Adrenal gland (tissue), 9 donors: ENCODE measurements at regions not wholly inside any gene's neighbourhood (a gene's known extent, or its start where the extent isn't known, plus 50 kb on each side); places are given as distances from the start of the nearest gene placed in this dataset.

Experiments used
- DNase-seq, 7 donors: peaks; one replicate each; pipeline ENCODE4 v3.0.0-alpha.2; 2019 to 2020
- H3K27ac ChIP-seq, 5 donors: fragments of 200-600 bp; sonication (generic) in 4 of 5; 1 replicate in 3 of 5; 2 replicates in 2 of 5; pipeline versions ENCODE4 v1.5.1 to v1.8.0; 2016 to 2020; ENCODE audit warnings: mild to moderate bottlenecking in 1 of 5
- H3K27me3 ChIP-seq: fragments of 200-600 bp; 2 replicates; pipeline ENCODE4 v1.8.0; 2021
- H3K36me3 ChIP-seq, 2 donors: fragments of 200-600 bp; replicated peaks in 1 of 2; 1 replicate in 1 of 2; 2 replicates in 1 of 2; pipeline versions ENCODE4 v1.5.1 to v1.8.0; 2018 to 2022
- H3K4me1 ChIP-seq, 2 donors: fragments of 200-600 bp; replicated peaks in 1 of 2; 1 replicate in 1 of 2; 2 replicates in 1 of 2; pipeline versions ENCODE4 v1.5.1 to v1.8.0; 2018 to 2021
- H3K4me3 ChIP-seq, 4 donors: fragments of 200-600 bp; sonication (generic) in 3 of 4; one replicate each; pipeline ENCODE4 v1.5.1; 2016 to 2018
- H3K9me3 ChIP-seq, 3 donors: fragments of 200-600 bp; sonication (generic) in 1 of 3; replicated peaks in 1 of 3; 1 replicate in 2 of 3; 2 replicates in 1 of 3; pipeline versions ENCODE4 v1.5.1 to v1.8.0; 2016 to 2021
- POLR2A ChIP-seq, 2 donors: fragments of 450-650 bp; IDR thresholded peaks; one replicate each; pipeline ENCODE4 v1.6.1; 2017; ENCODE audit warnings: antibody characterized with exemption in 2 of 2, mild to moderate bottlenecking in 2 of 2, moderate library complexity in 1 of 2
- WGBS, 4 donors: extraction: QIAGEN DNeasy Blood & Tissue Kit in 2 of 4; methylation state at CpG; one replicate each; pipeline versions ENCODE4 v1.1.5 to v1.1.7; 2013 to 2017; 5-methylcytosine and 5-hydroxymethylcytosine counted together
- intact Hi-C, 2 donors: fragments of 100-400 bp; cut with DNase I; formaldehyde crosslinking; loops; one replicate each; pipeline versions ENCODE4 v1.14.1 to v1.15.0; 2022 to 2023
- TF ChIP-seq, protein P1 (sequence below), 6 experiments: fragments of 450-650 bp in 4 of 6; fragments of 200-600 bp in 2 of 6; sonication (generic) in 1 of 6; IDR thresholded peaks; 1 replicate in 5 of 6; 2 replicates in 1 of 6; pipeline versions ENCODE4 v1.5.1 to v1.8.0; 2016 to 2021; ENCODE audit warnings: antibody characterized with exemption in 6 of 6, mild to moderate bottlenecking in 2 of 6, moderate library complexity in 1 of 6
- donor health status: healthy with polysubstance abuse.
- donor health status: Bipolar disorder and iron deficiency.
- donor health status: DM: yes; HTN: yes; CAD: no.
- donor health status: DM: no; HTN: no; CAD: no.
- donor health status: DM: no; HTN: no; CAD: no.

DNA sequence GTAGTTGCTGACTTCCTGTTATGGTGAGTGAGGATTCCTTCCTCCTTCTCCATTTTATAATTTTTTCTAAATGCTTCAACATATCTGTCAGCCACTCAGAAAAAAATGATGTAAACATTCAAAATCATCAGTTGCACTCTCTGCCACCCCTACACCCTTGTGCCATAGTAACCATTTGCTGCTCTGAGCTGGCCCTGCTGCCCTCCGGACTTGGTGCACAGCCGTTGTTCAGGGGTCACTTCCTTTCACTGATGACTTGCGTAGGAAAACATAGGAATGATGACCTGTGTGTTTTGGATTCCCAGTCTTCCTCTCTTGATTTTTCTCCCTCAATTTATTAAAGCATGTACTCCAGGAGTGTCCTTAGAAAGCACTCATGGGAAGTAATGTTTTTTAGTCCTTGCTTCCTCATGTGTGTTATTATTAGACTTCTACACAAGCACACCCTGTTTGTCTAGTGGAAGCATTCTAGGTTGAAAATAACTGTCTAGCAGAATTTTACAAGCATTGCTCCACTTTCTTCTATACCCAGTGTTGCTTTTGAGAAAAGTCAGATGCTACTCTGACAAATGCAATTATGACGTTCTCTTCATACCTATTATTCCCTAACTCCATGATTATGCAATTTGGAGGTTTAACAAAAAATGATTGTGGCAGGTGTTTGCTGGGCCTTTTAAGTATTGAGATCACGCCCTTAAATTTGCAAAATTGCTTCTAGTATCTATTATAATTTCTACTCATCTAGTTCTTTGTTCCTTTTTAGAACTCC lies 62.6 kb upstream of the MTPN start:
- TF ChIP-seq, protein P1, sequence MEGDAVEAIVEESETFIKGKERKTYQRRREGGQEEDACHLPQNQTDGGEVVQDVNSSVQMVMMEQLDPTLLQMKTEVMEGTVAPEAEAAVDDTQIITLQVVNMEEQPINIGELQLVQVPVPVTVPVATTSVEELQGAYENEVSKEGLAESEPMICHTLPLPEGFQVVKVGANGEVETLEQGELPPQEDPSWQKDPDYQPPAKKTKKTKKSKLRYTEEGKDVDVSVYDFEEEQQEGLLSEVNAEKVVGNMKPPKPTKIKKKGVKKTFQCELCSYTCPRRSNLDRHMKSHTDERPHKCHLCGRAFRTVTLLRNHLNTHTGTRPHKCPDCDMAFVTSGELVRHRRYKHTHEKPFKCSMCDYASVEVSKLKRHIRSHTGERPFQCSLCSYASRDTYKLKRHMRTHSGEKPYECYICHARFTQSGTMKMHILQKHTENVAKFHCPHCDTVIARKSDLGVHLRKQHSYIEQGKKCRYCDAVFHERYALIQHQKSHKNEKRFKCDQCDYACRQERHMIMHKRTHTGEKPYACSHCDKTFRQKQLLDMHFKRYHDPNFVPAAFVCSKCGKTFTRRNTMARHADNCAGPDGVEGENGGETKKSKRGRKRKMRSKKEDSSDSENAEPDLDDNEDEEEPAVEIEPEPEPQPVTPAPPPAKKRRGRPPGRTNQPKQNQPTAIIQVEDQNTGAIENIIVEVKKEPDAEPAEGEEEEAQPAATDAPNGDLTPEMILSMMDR (IDR thresholded peaks at IDR 0.05) = no peak
- TF ChIP-seq POLR2A (IDR thresholded peaks at IDR 0.05) = no peak
- Histone ChIP-seq H3K36me3 (no peaks in the 10 kb centered on the region), H3K27ac (peak overlapping the region in 1 of 5 donors; percentile 25), H3K9me3 (no peaks in the 10 kb centered on the region), H3K4me1 (no peaks in the 10 kb centered on the region), H3K27me3 (no peaks in the 10 kb centered on the region), H3K4me3 (no peak overlapping the region)
- peak in 1 of 7 donors; percentile 24 for DNase-seq
- 68 to 73% (median 72%) methylated on average over 5 of the region's 5 CpGs for WGBS, 4 donors
- intact Hi-C loops = no loop called here

DNA sequence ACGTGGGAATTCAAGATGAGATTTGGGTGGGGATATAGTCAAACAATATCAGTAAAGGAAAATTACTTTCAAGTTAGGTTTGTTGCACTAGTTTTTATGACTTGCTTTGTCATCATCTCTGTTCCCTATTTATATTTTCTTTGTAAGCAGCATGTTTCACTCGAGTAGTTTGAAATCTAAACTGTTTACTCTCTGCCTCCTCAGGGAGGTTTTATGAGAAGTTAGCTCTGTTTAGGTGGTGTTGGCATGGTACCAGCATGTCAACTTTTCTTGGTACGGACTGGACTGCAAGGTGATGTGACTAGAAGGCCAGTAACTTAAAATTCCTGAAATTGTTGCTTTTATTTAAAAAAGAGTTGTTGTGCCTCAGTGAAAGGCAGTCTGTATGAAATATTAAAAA lies 59.2 kb upstream of the MTPN start:
- Histone ChIP-seq H3K4me3 (no peak overlapping the region), H3K27ac (peak overlapping the region in 1 of 5 donors; percentile 4), H3K36me3 (no peaks in the 10 kb centered on the region), H3K4me1 (peaks cover 0 to 21% of the 10 kb centered on the region in 2 donors), H3K27me3 (no peaks in the 10 kb centered on the region), H3K9me3 (no peaks in the 10 kb centered on the region)
- TF ChIP-seq, protein P1 (IDR thresholded peaks at IDR 0.05) = no peak
- no peak for TF ChIP-seq POLR2A (IDR thresholded peaks at IDR 0.05)
- 68 to 79% (median 79%) methylated on average over 3 of the region's 3 CpGs for WGBS, 4 donors
- DNase-seq = no peak
- intact Hi-C loops = no loop called here

DNA sequence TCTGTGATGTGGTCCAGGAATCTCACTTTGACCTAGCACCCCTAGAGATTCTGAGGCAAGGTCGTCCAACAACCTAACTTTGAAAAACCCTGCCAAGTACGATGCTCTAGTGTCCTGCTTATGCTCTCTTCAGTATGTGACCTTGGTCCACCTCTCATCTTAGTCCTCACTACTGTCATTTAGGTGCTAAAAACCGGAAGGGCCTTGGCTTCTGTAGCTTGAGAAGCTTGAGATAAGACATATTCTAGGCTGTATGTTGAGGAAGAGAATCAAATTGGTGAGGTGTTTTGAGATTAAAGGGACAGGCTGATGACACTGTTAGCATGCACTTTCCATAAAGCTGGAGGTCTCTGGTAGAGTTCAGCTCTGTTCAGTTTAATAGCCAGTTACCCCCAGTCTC lies 57.0 kb upstream of the MTPN start:
- peak overlapping the region in 4 of 5 donors; percentile 17 to 81 (median 64) for H3K27ac ChIP-seq
- intact Hi-C loops = no loop called here
- peaks cover 0 to 21% of the 10 kb centered on the region in 2 donors for H3K4me1 ChIP-seq
- H3K4me3 ChIP-seq = no peak overlapping the region
- no peaks in the 10 kb centered on the region for H3K27me3 ChIP-seq
- 29 to 63% (median 37%) methylated on average over 3 of the region's 3 CpGs for WGBS, 4 donors
- no peaks in the 10 kb centered on the region for H3K9me3 ChIP-seq
- no peaks in the 10 kb centered on the region for H3K36me3 ChIP-seq
- DNase-seq = no peak
- no peak for TF ChIP-seq POLR2A (IDR thresholded peaks at IDR 0.05)
- TF ChIP-seq, protein P1 (IDR thresholded peaks at IDR 0.05) = no peak

DNA sequence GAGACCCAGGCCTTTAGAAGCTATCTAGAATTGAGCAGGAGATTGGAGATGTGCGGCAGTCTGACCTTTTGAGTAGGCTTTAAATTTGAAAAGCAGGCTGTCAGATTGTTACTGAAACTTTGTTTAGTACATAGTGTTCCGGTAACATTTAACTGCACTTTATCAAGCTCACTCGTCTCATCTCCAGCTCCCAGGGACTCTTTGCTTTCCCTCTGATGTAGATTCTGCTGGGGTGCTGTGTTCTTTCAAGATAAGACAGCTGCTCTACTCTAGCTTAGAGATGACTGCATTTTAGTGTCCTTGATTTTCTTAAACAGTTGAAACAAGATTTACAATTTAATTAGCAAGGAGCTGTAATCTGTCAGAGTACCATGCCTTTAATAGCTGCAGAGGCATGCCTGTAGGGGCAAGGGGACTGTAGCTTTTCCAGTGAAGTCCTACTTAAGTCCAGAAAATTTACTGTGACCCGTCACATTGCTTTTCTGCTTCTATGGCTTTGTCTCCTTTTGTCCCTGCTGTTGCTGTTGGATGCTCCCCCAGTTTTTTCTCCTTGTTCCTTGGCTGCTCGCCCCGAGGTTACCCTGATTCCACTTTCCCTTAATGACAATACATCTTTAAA lies 56.4 kb upstream of the MTPN start:
- 22 to 29% (median 25%) methylated on average over 6 of the region's 6 CpGs for WGBS, 4 donors
- intact Hi-C loops = no loop called here

More for the DNA sequence above, 56.4 kb upstream of the MTPN start:
- H3K27me3 ChIP-seq = no peaks in the 10 kb centered on the region
- H3K9me3 ChIP-seq = no peaks in the 10 kb centered on the region
- peaks cover 0 to 21% of the 10 kb centered on the region in 2 donors for H3K4me1 ChIP-seq
- TF ChIP-seq POLR2A (IDR thresholded peaks at IDR 0.05) = no peak
- H3K27ac ChIP-seq = peak overlapping the region in 4 of 5 donors; percentile 17 to 81 (median 64)
- peak in 6 of 7 donors; percentile 35 to 69 (median 40) for DNase-seq
- no peaks in the 10 kb centered on the region for H3K36me3 ChIP-seq
- H3K4me3 ChIP-seq = no peak overlapping the region
